ENCODE measurements at regions not wholly inside any gene's neighbourhood (a gene's known extent, or its start where the extent isn't known, plus 50 kb on each side); places are given as distances from the start of the nearest gene placed in this dataset.

DNA sequence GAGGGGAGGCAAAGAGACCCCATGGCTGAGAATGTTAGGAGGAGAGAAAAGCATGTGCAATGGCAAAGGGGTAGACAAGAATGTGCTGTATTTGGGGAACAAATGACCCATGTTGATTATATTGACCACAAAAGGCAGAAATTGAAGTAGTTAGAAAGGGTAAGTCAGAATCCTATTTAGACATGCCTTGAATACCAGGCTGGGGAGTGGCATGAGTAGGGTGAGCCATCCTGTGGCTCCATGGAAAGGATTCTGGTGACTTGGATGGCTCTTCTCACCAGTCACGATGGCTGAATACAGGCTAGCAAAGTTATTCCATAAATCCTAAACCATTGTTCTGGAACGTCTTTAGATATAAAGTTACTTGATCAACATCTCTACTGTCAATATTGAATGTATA lies 73.4 kb upstream of the MEF2C start:
- no peak for DNase-seq (ENCODE audit: low spot score)

DNA sequence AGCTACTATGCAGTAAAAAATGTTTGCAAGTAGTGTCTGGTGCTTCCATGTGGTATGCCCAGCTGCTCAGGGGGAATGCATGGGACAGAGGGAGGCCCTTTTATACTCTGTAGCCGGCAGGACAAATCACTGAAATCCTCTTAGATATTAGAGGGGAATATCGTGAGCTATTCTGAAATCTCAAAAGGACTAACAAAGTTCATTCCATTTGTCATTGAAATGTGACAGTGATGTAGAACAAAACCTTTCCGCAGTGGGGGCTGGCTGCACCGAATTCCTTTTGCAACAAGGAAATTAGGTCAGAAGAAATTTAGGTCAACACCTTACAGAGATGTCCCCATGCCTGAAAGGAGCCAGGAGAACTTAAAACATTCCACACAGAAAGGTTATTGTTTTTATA lies 72.4 kb upstream of the MEF2C start:
- DNase-seq (ENCODE audit: low spot score), result no peak

DNA sequence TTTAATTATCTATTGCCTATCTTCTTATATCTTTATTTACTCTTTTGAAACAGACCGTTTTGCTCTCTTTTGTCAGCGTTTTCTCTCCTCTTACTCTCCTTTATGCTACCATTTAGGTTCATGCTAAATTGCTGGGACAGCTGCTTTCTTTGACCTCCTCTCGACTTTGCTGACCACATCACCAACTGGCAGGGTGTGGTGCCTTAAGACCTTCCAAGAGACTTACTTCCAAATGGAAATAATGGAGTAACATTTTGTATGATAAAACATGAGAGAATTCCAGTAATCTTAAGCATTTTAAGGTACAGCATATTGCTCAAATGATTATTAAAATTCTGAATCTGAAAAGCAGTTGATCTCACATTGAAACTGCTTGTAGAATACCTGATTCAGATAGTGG lies 71.5 kb upstream of the MEF2C start:
- no peak for DNase-seq (ENCODE audit: low spot score)

DNA sequence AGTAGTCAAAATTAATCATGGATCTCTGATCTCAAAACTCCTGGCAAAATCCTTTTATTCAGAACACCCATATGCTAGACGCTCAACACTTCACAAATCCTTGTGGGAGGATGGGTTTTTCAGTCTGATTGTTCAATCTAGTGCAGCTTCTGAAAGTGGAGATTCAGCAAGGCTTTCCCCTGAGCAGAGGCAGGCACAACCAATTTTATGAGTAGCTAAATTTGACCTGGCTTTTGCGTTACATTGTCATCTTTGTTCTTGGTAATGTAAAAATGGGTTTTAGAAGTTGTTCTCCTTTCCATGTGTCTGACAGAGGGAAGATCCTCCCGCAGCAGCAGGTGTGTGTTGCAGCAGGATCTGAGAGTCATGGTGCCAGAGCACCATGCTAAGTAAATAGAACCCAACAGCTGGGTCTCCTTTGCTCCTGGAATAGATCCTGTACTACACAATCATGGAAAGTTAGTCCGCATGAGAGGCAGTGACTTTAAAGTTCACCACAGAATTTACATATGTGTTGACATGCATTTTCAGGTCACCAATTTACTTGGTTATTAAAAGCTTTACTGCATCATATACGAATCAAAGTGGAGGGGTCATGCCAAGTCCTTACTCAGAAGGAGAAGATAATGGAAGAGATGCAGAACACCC lies 70.1 kb upstream of the MEF2C start:
- DNase-seq (ENCODE audit: low spot score), result no peak

DNA sequence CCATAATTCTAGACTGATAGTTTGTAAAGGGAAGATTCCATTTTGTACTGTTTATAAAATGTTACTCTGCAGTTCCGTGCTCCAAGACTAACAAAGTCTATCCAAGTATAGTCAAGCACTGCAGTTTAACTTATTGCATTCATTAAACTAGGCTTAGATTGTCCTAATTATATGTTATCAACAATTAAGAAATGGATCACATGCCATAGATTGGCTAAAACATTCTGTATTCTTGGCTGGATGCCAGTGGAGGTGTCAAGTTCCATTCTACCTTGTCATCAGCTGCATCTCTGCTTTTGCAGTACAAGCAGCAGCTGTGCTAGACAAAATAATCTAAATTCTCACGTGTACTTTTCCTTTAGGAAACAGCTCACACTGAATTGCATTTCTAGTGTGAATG lies 69.4 kb upstream of the MEF2C start:
- no peak for DNase-seq (ENCODE audit: low spot score)

DNA sequence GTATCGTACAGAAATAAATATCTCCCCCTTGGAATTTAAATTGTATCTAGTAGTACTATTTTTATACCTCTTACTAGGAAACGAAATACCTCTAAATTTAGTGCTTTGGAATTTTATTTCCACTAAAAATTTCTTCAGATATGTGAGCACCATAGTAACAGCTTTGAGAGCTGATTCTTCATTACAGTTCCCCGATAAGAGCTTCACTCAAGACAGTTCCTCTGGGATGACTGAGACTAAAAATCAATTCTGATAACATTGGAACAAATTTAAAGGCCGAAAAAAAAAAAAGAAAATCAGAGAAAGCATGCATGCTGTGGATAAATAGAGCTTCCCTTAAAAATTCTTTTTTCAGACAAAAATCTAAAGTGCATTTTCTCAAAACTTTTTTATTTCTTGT lies 68.5 kb upstream of the MEF2C start:
- DNase-seq (ENCODE audit: low spot score), result no peak

DNA sequence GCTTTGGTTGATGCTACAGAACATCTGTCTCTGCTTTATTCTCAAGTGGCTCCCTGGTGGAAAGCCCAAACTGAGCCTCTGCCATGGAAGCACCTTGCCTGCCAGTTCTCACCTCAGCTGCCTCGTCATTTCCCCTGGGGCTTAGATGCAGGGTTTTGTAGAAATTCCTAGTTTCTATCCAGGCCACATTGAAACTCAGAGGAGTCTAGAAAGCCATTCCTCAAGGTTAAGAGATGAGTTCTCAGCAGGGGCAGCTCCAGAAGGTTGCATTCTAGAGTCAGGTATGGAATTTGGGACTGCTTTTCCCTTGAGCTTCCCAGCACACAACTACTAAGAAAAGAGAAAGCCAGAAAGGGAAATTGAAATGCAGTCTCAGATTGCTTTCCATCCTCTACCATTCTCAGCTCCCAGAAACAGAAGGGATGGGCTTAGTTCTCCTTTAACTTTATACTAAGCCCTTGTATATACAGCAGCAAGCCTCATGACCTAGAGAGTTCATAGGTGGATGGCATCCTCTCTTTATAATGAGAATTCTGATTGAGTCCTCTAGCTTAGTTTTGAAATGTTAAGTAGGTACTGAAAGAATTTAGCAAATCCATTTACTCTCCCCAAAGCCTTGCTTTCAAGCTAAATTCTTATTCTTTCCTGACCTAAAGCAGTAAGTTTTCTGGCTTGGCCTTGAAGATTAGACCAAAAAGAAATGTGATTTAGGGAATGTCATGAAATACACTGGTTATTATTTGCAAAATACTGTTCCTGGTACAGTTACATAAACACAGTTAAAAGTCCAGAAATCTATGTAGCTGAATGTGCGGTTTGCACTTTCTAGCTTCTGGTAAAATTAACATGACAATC lies 66.0 kb upstream of the MEF2C start:
- no peak for DNase-seq (ENCODE audit: low spot score)

DNA sequence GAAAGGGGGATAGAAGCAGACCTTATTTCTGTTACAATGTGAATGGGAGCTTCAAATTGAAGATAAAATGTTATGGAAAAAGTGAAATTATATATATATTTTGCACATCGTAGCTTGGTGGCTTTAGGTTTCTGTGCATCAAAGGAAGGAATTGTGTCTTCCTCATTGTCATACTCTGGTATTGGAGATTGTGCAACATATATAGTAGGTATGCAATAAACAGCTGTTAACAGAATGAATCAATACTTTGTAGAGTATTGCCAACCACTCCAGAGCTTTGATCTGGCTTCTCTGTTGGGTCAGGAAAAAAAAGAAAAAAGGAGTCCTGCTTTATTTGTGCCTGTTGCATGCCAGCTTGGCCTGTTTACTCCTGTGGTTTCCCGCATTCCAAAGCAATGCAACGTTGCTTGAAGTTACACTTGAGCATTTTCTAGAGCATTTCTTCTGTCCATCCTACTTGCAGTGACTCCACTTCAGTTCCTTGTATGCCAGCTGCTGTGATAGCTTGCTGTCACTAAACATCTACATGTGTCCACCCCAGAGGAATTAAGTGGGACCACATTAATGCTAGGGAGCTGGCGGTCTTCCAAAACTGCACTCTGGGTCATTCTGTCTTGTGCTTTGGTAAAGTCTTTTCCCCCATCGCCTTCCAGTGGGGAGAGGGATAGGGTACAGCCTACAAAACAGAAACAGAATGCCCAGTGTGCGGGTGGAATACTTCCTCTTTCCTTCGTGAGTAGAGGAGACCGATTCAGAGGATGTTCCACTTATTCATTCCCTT lies 62.0 kb upstream of the MEF2C start:
- no peak for DNase-seq (ENCODE audit: low spot score)

DNA sequence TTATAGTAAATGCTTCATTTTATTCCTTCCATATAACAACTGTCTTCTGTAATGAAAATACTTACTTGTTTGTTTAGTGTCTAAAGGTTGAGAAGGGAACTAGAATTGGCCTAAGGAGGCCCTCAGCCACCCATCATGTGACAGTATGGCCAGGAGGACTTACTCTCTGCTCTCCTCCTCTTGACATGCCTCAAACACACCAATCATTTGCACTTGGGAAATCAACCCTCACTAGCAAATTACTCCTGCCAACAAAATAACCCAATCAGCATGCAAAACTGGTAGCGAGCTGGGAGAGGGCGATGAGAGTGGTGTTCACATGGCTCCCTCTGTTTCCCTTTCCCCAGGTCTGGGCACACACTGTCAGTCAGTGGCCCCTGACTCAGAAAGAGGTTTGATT lies 58.6 kb upstream of the MEF2C start:
- no peak for DNase-seq (ENCODE audit: low spot score)

DNA sequence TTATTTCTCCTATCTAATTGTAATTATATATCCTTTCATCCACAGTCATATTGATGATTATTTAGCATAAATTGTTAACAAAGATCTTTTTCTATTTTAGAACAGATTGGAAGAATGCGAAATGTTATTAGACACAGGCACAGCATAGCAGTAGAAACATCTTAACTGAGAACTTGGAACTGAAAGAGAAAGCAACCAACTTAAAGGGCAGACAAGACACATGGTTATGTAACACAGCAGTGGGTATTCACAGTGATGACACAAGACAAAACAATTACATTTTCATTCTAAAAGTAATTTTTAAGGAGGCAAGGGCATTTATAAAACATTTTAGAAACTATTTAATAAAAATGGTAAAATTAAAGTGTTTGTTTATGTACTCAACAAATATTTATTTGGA lies 57.7 kb upstream of the MEF2C start:
- DNase-seq (ENCODE audit: low spot score), result no peak

DNA sequence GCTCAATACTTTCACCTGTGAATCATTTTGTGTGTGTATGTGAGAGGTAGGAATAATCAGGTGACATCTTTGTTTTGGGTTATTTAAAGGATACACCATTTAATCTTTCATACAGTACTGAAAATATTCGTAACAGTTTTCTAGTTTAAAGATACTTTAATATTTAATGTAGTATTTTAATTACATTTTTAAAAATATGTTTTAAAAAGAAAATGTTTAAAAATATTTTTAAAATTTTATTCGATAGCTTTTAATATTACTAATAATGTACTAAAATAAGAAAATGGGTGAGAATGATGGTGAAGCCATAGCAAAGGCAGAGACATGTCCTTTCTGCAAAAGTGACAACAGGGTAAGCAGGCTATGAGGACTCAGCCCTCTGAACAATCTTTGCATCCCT lies 56.3 kb upstream of the MEF2C start:
- DNase-seq (ENCODE audit: low spot score), result no peak

DNA sequence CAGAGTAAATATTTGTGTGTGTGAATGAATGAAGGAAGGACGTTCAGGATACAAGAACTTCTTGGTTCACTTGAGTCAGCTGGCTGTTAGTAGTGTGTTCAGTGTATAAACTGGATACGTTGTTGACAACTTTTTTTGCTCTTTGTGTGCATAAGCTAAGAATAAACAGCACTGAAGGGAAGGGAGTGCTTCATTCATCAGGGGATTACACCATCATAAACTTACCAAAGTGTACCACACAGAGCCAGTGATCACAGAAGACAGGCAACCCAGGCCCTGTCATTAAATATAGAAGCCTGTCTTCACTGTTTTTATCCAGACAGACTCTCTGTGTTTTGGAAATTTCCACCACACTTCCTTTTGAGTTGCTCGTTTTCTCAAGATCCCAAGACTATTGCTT lies 55.5 kb upstream of the MEF2C start:
- DNase-seq (ENCODE audit: low spot score), result no peak

DNA sequence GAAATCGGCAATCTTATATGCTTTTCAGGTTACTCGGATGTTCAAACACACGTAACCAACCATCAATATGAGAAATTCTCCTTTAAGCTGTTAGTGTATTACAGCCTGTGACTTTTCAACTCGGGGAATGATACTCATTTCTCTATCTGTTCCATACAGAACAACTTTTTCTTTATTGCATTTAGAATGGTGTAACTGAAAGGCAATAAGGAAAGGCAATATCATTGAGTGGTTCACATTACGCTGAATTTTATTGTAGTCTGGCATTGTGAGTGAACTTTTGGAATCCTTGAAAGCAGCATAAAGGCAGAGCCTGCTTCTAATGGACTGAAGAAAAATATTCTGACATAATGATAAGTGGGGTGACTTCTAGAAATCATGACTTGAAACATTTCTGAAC lies 54.4 kb upstream of the MEF2C start:
- no peak for DNase-seq (ENCODE audit: low spot score)

DNA sequence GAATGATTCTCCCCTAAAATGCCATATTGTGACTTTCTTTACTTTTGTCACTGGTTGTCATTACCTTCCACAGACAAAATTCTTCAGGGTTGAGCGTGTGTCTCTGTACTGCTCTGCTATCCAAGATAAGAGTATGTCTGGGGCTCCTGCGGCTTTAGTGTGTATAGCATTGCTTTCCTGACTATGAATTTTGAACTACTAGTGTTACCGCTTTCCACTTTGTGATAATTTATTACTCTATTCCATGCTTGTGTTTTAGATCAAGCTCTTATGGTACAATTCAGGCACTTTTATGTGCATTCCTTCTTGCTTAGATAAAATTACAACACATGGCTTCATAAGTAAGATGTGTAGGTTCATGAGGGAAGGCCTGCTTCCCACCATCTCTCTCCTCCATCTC lies 51.5 kb upstream of the MEF2C start:
- DNase-seq (ENCODE audit: low spot score), result no peak

Data from HuH-7 (cell line).